B cell (primary cell): ENCODE measurements at regions not wholly inside any gene's neighbourhood (a gene's known extent, or its start where the extent isn't known, plus 50 kb on each side); places are given as distances from the start of the nearest gene placed in this dataset.

Experiments used
- ATAC-seq: fragments of 200-7000 bp; cut with Tn5 transposase; one replicate; pipeline ENCODE4 v1.10.0; 2021; ENCODE audit warnings: low read depth, mild to moderate bottlenecking, moderate number of reproducible peaks, moderate library complexity
- CTCF ChIA-PET: fragments of 350-600 bp; sonication (Branson Sonifier 250); formaldehyde crosslinking; loops from one replicate; lab custom pipeline; 2021; ENCODE audit warnings: antibody characterized with exemption, inconsistent platforms; lab: Charles Lee
- POLR2A ChIA-PET: fragments of 350-600 bp; sonication (Branson Sonifier 250); formaldehyde crosslinking; loops from one replicate; lab custom pipeline; 2021; ENCODE audit warnings: antibody characterized with exemption; lab: Charles Lee
- DNase-seq: peaks from one replicate; pipeline ENCODE4 v3.0.0; 2013
- H2AFZ ChIP-seq: 2 replicates; pipeline ENCODE4 v1.6.1; 2012; ENCODE audit warnings: mild to moderate bottlenecking, low read depth, low read length; ENCODE audit not compliant: insufficient read depth, poor library complexity, severe bottlenecking
- H3K27ac ChIP-seq, 2 donors: 1 replicate in 1 of 2; 2 replicates in 1 of 2; pipeline ENCODE4 v1.5.1; 2012 to 2013; ENCODE audit warnings: low read length in 2 of 2, mild to moderate bottlenecking in 2 of 2, moderate library complexity in 1 of 2
- H3K27me3 ChIP-seq, 4 experiments: fragments of 200-600 bp in 1 of 4; sonication (generic) in 1 of 4; replicated peaks in 1 of 4; 1 replicate in 2 of 4; 2 replicates in 2 of 4; pipeline versions ENCODE4 v1.6.1 to v1.7.0; 2013 to 2016; ENCODE audit warnings: low read length in 3 of 4, mild to moderate bottlenecking in 2 of 4, mixed read lengths in 1 of 4, moderate library complexity in 1 of 4; ENCODE audit not compliant: insufficient read depth in 4 of 4, control insufficient read depth in 3 of 4; ENCODE audit errors: control extremely low read depth in 1 of 4
- H3K36me3 ChIP-seq, 2 experiments: replicated peaks in 1 of 2; 1 replicate in 1 of 2; 2 replicates in 1 of 2; pipeline versions ENCODE4 v1.6.1 to v1.7.1; 2013; ENCODE audit warnings: low read length in 1 of 2; ENCODE audit not compliant: insufficient read depth in 2 of 2, control insufficient read depth in 1 of 2; ENCODE audit errors: control extremely low read depth in 1 of 2, extremely low read depth in 1 of 2
- H3K4me1 ChIP-seq, 2 donors: fragments of 200-600 bp in 1 of 2; sonication (generic) in 1 of 2; 1 replicate in 1 of 2; 2 replicates in 1 of 2; pipeline versions ENCODE4 v1.5.1 to v1.6.1; 2013 to 2017; ENCODE audit warnings: low read length in 2 of 2; ENCODE audit not compliant: control insufficient read depth in 2 of 2, insufficient read depth in 2 of 2
- H3K4me2 ChIP-seq: replicated peaks from 2 replicates; pipeline ENCODE3; 2012; ENCODE audit warnings: mild to moderate bottlenecking, low read depth, low read length; ENCODE audit not compliant: poor library complexity, severe bottlenecking
- H3K4me3 ChIP-seq, 5 experiments: fragments of 200-600 bp in 1 of 5; sonication (generic) in 1 of 5; 1 replicate in 3 of 5; 2 replicates in 2 of 5; pipeline versions ENCODE4 v1.5.1 to v1.7.0; 2011 to 2016; ENCODE audit warnings: low read length in 4 of 5, mild to moderate bottlenecking in 4 of 5, low read depth in 2 of 5, control low read depth in 1 of 5, moderate library complexity in 1 of 5; ENCODE audit not compliant: insufficient read depth in 1 of 5; ENCODE audit errors: control extremely low read depth in 1 of 5, extremely low read depth in 1 of 5
- H3K79me2 ChIP-seq: fragments of 200-600 bp; sonication (generic); one replicate; pipeline ENCODE4 v1.6.0; 2016; ENCODE audit warnings: low read length; ENCODE audit not compliant: control insufficient read depth, insufficient read depth
- H3K9ac ChIP-seq: fragments of 200-600 bp; sonication (generic); 2 replicates; pipeline ENCODE4 v1.6.1; 2017; ENCODE audit warnings: mild to moderate bottlenecking, low read length, moderate library complexity
- H3K9me3 ChIP-seq, 3 donors: one replicate each; pipeline versions ENCODE4 v1.6.1 to v1.7.1; 2013; ENCODE audit warnings: low read length in 2 of 3; ENCODE audit not compliant: control insufficient read depth in 2 of 3, insufficient read depth in 1 of 3; ENCODE audit errors: control extremely low read depth in 1 of 3
- H4K20me1 ChIP-seq: 2 replicates; pipeline ENCODE4 v1.6.0; 2012; ENCODE audit warnings: mild to moderate bottlenecking, low read length; ENCODE audit not compliant: insufficient read depth, control insufficient read depth, poor library complexity, severe bottlenecking
- H3K27ac Mint-ChIP-seq: one replicate; pipeline ENCODE4 v1.8.0; 2021; ENCODE audit warnings: mixed read lengths
- H3K27me3 Mint-ChIP-seq: one replicate; pipeline ENCODE4 v1.8.0; 2021; ENCODE audit warnings: mixed read lengths
- H3K4me1 Mint-ChIP-seq: one replicate; pipeline ENCODE4 v1.8.0; 2021; ENCODE audit warnings: mixed read lengths
- H3K4me3 Mint-ChIP-seq: one replicate; pipeline ENCODE4 v1.8.0; 2021; ENCODE audit warnings: mixed read lengths
- H3K9me3 Mint-ChIP-seq: one replicate; pipeline ENCODE4 v1.8.0; 2022; ENCODE audit warnings: mixed read lengths; ENCODE audit not compliant: insufficient read depth
- EZH2 ChIP-seq: IDR thresholded peaks from 2 replicates; pipeline ENCODE4 v1.6.1; 2012; ENCODE audit warnings: borderline replicate concordance, low read depth, mild to moderate bottlenecking, moderate library complexity, low read length; ENCODE audit not compliant: insufficient read depth, poor library complexity, severe bottlenecking
- WGBS: methylation state at CpG from one replicate; pipeline ENCODE4 v1.1.5; 2013; ENCODE audit warnings: missing lambda C conversion rate; ENCODE audit not compliant: insufficient coverage; 5-methylcytosine and 5-hydroxymethylcytosine counted together
- intact Hi-C: fragments of 100-400 bp; cut with micrococcal nuclease; formaldehyde crosslinking; loops from one replicate; pipeline ENCODE4 v1.10.0; 2022
- TF ChIP-seq, protein P1 (sequence below): fragments of 200-600 bp; IDR thresholded peaks from one replicate; pipeline ENCODE4 v1.8.0; 2022; ENCODE audit warnings: antibody characterized with exemption, mild to moderate bottlenecking

- no peaks in the 10 kb centered on the region for H3K79me2 ChIP-seq
- no peaks in the 10 kb centered on the region for H3K27me3 ChIP-seq
- ChIA-PET CTCF (no interaction called here), POLR2A (no interaction called here)
- no peak overlapping the region for H3K4me3 ChIP-seq
- Mint-ChIP-seq H3K4me3 (no peak overlapping the region), H3K27me3 (peaks cover 4% of the 10 kb centered on the region), H3K9me3 (no peaks in the 10 kb centered on the region), H3K4me1 (no peaks in the 10 kb centered on the region), H3K27ac (no peak overlapping the region)
- no peaks in the 10 kb centered on the region for H4K20me1 ChIP-seq
- no peak for DNase-seq
- no peak overlapping the region for H2AFZ ChIP-seq
- H3K9ac ChIP-seq = no peak overlapping the region
- intact Hi-C loops = no loop called here
- no peak overlapping the region for H3K4me2 ChIP-seq
- no peaks in the 10 kb centered on the region for H3K36me3 ChIP-seq
- no peak for TF ChIP-seq EZH2
- TF ChIP-seq, protein P1, sequence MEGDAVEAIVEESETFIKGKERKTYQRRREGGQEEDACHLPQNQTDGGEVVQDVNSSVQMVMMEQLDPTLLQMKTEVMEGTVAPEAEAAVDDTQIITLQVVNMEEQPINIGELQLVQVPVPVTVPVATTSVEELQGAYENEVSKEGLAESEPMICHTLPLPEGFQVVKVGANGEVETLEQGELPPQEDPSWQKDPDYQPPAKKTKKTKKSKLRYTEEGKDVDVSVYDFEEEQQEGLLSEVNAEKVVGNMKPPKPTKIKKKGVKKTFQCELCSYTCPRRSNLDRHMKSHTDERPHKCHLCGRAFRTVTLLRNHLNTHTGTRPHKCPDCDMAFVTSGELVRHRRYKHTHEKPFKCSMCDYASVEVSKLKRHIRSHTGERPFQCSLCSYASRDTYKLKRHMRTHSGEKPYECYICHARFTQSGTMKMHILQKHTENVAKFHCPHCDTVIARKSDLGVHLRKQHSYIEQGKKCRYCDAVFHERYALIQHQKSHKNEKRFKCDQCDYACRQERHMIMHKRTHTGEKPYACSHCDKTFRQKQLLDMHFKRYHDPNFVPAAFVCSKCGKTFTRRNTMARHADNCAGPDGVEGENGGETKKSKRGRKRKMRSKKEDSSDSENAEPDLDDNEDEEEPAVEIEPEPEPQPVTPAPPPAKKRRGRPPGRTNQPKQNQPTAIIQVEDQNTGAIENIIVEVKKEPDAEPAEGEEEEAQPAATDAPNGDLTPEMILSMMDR = no peak
- peaks cover 0 to 12% (median 0%) of the 10 kb centered on the region in 3 donors for H3K9me3 ChIP-seq
- H3K4me1 ChIP-seq = no peaks in the 10 kb centered on the region
- H3K27ac ChIP-seq = no peak overlapping the region
- 90% methylated on average over 2 of the region's 2 CpGs for WGBS
- ATAC-seq = no peak
These were observed 152.2 kb downstream of the CAVIN4 start for GRCh38 chr9:100730086-100730485.

DNA sequence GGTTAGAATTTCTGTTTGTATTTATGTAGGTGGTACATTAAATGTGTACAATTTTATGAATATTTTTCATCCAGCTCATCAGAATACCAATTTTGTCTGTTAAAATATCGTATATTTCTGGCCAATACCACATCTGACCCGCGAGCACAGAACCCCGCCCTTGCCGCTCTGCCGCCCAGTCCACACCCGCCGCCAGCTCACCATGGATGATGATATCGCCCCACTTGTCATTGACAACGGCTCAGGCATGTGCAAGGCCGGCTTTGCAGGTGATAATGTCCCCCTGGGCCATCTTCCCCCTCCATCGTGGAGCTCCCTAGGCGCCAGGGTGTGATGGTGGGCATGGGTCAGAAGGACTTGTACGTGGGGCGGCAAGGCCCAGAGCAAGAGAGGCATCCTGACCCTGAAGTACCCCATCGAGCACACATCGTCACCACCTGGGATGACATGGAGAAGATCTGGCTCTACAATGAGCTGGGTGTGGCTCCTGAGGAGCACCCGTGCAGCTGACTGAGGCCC is 153.2 kb downstream of the CAVIN4 start:
- peaks cover 0 to 12% (median 0%) of the 10 kb centered on the region in 3 donors for H3K9me3 ChIP-seq
- Mint-ChIP-seq H3K4me1 (no peaks in the 10 kb centered on the region), H3K9me3 (no peaks in the 10 kb centered on the region), H3K27me3 (no peaks in the 10 kb centered on the region), H3K4me3 (no peak overlapping the region), H3K27ac (no peak overlapping the region)
- H4K20me1 ChIP-seq = no peaks in the 10 kb centered on the region
- no peaks in the 10 kb centered on the region for H3K79me2 ChIP-seq
- no peaks in the 10 kb centered on the region for H3K27me3 ChIP-seq
- ATAC-seq = no peak
- H3K4me2 ChIP-seq = no peak overlapping the region
- no peak for TF ChIP-seq EZH2
- TF ChIP-seq, protein P1 = no peak
- ChIA-PET CTCF (no interaction called here), POLR2A (no interaction called here)
- no peaks in the 10 kb centered on the region for H3K4me1 ChIP-seq
- H3K27ac ChIP-seq = no peak overlapping the region
- no peak overlapping the region for H3K4me3 ChIP-seq
- H3K9ac ChIP-seq = no peak overlapping the region
- DNase-seq = no peak
- WGBS = 96% methylated on average over 18 of the region's 18 CpGs
- H2AFZ ChIP-seq = no peak overlapping the region
- no peaks in the 10 kb centered on the region for H3K36me3 ChIP-seq
- intact Hi-C loops = no loop called here
